ENCODE measurements at regions not wholly inside any gene's neighbourhood (a gene's known extent, or its start where the extent isn't known, plus 50 kb on each side); places are given as distances from the start of the nearest gene placed in this dataset.

- TF ChIP-seq CTCF (tag by site-specific recombination; IDR thresholded peaks at IDR 0.05) = no peak
- TF ChIP-seq, protein P1, sequence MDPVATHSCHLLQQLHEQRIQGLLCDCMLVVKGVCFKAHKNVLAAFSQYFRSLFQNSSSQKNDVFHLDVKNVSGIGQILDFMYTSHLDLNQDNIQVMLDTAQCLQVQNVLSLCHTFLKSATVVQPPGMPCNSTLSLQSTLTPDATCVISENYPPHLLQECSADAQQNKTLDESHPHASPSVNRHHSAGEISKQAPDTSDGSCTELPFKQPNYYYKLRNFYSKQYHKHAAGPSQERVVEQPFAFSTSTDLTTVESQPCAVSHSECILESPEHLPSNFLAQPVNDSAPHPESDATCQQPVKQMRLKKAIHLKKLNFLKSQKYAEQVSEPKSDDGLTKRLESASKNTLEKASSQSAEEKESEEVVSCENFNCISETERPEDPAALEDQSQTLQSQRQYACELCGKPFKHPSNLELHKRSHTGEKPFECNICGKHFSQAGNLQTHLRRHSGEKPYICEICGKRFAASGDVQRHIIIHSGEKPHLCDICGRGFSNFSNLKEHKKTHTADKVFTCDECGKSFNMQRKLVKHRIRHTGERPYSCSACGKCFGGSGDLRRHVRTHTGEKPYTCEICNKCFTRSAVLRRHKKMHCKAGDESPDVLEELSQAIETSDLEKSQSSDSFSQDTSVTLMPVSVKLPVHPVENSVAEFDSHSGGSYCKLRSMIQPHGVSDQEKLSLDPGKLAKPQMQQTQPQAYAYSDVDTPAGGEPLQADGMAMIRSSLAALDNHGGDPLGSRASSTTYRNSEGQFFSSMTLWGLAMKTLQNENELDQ (tag by site-specific recombination; IDR thresholded peaks at IDR 0.05; ENCODE audit: low read depth) = no peak
- TF ChIP-seq ZNF121 (tag by site-specific recombination; IDR thresholded peaks at IDR 0.05) = no peak
- TF ChIP-seq FEZF1 (tag by site-specific recombination; IDR thresholded peaks at IDR 0.05) = no peak
- TF ChIP-seq ZNF544 (tag by site-specific recombination; IDR thresholded peaks at IDR 0.05) = no peak
- TF ChIP-seq REST (tag by site-specific recombination; IDR thresholded peaks at IDR 0.05) = no peak
- no peak for TF ChIP-seq ZNF530 (tag by site-specific recombination; IDR thresholded peaks at IDR 0.05; ENCODE audit: low read depth)
These were observed 51.1 kb upstream of the CTNND2 start for GRCh38 chr5:11955331-11955730.
